ENCODE measurements at regions not wholly inside any gene's neighbourhood (a gene's known extent, or its start where the extent isn't known, plus 50 kb on each side); places are given as distances from the start of the nearest gene placed in this dataset.

- no peak for TF ChIP-seq EZH2 (IDR thresholded peaks at IDR 0.05; ENCODE audit: low read length)
- TF ChIP-seq, protein P1, sequence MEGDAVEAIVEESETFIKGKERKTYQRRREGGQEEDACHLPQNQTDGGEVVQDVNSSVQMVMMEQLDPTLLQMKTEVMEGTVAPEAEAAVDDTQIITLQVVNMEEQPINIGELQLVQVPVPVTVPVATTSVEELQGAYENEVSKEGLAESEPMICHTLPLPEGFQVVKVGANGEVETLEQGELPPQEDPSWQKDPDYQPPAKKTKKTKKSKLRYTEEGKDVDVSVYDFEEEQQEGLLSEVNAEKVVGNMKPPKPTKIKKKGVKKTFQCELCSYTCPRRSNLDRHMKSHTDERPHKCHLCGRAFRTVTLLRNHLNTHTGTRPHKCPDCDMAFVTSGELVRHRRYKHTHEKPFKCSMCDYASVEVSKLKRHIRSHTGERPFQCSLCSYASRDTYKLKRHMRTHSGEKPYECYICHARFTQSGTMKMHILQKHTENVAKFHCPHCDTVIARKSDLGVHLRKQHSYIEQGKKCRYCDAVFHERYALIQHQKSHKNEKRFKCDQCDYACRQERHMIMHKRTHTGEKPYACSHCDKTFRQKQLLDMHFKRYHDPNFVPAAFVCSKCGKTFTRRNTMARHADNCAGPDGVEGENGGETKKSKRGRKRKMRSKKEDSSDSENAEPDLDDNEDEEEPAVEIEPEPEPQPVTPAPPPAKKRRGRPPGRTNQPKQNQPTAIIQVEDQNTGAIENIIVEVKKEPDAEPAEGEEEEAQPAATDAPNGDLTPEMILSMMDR (optimal IDR thresholded peaks at IDR 0.05 in 1 of 3, IDR thresholded peaks at IDR 0.05 in 1 of 3, conservative IDR thresholded peaks at IDR 0.05 in 1 of 3; ENCODE audit: extremely low read depth in 1 of 3, insufficient read depth in 2 of 3, low read length in 3 of 3): no peak
Observed at GRCh38 chr2:6470518-6470917, 395.2 kb downstream of the CMPK2 start.
